ENCODE measurements at regions not wholly inside any gene's neighbourhood (a gene's known extent, or its start where the extent isn't known, plus 50 kb on each side); places are given as distances from the start of the nearest gene placed in this dataset.
"Not testable (repeated sequence)": the region's sequence is repeated elsewhere in the genome, so short reads cannot be mapped to it uniquely, and the experiment has no call there.

DNA sequence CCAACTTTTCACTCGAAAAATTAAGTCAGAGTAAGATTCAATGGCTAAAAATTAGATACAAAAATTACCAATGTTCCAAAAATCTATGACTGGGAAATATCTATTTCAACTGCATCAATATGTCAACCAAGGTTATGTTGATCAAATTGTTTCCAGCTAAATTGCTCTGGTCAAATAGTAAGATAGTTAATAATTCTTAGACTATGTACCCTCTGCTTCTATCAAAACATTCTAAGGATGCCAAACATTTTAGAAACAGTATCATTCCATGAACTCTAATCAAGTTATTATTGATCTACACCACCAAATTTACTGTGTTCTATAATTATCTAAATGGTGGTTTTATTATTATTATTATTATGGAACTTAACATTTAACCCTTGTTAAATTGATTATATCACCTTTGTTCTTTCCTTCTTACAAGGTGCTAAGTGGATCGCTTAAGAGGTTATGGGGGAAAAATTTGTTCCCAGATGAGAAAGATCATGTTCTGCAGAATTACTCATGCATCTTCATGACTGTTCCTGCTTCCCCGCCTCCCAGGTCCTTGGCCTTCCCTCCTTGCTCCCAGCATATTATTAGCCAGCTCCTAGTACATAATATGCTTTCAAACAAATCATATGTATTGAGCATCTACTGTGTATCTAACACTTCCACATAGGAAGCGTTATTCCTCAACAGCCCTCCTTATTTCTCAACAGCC is 240.5 kb upstream of the KRR1 start:
- no peak for DNase-seq

DNA sequence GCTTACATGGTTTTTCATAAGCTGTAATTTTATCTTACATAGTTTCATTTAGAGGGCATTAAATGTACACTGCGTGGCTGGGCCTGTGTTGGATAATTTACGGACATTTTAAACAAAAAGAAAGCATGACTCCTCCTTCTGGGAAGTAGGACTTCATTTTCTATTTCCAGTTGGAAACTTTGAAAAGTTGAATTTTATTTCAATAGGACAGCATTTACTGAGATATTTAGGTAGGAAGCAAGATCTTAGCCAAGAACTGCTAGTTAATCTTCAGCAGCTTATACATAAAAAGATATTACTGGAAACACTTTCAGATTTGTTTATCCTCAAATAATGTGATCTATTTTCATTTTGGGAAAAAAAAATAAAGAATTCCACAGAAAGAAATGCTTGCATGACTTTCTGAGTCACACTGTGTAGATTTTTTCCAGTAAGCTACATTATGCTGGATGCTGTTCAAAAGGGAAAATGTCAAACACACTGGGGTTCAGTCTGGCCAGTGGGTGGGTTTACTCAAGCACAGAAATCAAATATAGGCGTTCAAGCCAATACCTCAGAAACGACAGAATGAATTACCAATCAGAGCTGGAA is 239.4 kb upstream of the KRR1 start:
- no peak for DNase-seq

DNA sequence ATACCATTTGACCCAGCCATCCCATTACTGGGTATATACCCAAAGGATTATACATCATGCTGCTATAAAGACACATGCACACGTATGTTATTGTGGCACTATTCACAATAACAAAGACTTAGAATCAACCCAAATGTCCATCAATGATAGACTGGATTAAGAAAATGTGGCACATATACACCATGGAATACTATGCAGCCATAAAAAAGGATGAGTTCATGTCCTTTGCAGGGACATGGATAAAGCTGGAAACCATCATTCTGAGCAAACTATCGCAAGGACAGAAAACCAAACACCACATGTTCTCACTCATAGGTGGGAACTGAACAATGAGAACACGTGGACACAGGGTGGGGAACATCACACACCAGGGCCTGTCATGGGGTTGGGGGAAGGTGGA is 237.6 kb upstream of the KRR1 start:
- not testable (repeated sequence) for DNase-seq

DNA sequence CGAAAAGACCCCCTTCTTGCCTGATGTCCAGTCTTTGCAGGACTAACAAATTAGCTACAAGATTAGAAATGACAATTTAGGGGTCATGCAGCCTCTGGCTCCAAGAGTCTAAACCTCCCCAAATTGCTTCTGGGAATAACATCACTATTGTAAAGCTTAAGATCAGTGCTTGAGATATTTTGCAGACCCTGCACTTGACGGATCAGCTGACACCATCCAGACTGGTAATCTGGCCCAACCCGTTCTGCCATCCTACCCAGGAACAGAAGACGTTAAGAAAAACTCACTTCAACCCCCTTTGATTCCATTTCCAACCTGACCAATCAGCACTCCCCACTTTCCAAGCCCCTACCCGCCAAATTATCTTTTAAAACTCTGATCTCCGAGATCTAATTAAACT is 236.7 kb upstream of the KRR1 start:
- DNase-seq = no peak

DNA sequence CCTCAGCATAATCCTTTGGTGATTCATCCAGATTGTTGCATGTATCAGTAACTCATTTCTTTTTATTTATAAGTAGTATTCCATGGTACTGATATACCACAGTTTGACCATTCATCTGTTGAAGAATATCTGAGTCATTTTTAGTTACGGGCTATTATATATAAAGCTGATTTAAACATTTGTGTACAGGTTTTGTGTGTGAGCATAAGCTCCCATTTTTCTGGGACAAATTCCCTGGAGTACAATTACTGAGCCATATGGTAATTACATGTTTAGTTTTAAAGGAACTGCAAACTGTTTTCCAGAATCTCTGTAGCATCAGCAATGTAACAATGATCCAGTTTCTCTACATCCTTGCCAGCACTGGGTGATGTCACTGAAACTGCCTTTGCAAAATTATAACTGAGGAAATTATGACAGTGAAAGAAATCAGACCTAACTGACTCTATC is 236.2 kb upstream of the KRR1 start:
- DNase-seq = peak; percentile 67

DNA sequence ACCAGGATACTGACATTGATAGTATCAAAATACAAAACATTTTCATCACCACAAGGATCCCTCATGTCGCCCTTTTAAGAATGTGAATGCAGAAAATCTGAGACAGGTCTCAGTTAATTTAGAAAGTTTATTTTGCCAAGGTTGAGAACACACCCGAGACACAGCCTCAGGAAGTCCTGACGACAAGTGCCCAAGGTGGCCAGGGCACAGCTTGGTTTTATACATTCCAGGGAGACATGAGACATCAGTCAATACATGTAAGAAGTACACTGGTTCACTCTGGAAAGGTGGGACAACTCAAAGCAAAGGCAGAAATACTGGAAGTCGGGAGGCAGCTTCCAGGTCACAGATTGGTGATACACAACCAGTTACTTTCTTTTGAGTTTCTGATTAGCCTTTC is 235.2 kb upstream of the KRR1 start:
- DNase-seq = no peak

DNA sequence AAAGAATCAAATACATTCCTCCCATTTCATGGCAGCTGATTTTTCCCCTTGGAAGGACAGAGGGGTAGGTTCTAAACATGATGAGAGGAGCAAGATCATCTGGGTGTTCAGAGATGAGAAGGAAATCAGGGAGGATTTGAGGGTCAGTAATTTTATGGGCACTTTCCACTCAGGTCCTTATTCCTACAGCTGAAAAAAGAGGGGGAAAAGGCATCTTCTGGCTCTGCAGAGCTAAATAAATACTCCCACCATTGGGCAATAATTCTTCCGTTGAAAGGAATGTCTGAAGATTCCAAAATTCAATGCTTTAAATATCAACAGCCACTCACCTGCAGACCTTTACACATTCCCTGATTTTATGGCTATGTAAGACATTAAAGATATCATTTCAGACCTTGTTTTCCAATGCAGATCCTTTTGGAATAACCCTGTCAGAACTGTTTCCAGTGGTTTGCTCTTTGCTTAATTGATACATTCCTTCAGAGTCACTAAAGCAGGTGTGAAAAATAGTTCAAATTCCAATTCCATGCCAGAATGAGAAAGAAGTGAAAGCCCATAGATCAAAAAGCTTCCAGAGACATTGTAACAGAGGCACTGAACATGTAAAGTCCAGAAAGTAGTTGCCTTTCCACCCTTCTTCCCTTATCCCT is 233.3 kb upstream of the KRR1 start:
- DNase-seq = no peak

DNA sequence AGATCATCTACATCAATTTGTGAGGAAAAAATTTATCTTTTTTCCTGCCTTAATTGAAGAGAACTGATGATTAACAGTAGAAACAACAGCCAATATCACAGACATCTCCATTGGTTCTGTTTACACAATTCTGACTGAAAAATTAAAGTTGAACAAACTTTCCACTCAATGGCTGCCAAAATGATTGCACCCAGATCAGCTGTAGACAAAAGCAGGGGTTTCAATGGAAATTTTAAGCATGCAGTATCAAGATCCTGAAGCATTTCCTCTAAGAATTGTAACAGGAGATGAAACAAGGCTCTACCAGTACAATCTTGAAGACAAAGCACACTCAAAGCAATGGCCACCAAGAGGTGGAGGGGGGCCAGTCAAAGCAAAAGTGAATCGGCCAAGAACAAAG is 231.6 kb upstream of the KRR1 start:
- DNase-seq = no peak

DNA sequence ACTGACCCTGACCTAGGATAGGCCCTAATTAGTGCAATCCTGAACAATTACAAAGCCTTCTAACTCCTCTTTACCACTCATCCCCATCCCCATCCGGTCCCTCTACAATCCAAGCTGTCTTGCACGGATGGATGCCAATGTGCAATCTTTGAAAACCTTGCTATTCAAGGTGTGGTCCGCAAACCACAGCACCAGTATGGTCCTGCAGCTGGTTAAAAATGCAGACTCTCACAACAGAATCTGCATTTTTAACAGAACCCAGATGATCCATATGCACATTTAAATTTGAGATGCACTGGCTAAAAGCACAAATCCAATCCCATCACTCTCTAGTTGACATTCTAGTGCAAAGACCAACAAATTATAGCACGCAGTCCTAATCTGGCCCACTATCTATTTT is 230.6 kb upstream of the KRR1 start:
- no peak for DNase-seq

DNA sequence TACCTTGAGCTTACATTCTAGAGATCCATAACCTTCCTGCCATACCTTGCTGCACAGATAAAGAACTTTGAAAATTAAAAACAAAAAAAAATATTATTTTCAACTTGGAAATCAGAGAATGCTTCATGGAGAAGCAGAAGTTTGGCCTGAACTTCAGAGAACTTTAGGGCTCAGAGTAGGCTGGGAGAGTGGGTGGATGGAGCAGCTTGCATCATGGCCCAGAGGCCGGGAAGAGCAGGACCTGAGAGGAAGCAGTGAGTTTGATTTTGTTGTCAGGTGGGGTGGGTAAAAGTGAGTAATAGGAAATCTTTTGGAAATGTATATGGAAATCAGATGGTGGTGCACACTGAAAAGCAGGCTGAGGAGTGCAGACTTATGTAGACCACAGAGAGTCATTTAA is 228.5 kb upstream of the KRR1 start:
- DNase-seq = no peak

DNA sequence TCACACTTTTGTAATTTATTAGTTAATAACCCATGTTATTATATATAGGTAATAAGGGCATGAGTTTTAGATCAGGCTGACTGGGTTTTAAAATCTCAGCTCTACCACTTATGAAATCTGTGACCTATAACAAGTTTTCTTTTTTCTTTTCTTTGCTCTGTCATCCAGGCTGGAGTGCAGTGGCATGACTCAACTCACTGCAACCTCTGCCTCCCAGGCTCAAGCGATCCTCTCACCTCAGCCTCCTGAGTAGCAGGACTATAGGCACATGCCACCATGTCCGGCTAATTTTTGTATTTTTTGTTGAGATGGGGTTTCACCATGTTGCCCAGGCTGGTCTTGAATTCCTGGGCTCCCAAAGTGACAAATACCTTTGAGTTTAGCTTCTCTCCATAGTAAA is 227.7 kb upstream of the KRR1 start:
- not testable (repeated sequence) for DNase-seq

DNA sequence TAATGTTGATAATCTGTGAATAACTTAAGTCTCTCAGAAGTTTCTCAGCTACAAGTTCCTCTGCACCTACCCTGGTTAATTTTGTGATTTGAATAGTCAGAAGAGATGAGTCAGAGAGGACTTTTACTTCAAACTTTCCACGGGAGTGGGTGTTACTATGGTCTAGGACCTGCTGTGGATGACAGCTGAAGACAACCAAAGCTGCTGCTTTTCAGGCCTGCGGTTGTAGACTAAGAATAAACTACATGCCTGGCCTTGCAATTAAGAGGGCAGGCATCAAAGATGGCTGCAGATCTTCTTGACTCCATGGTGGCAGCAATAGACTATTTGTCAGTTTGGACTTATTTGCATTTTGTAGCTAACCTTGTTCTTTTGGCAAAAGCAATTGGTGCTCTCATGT is 227.1 kb upstream of the KRR1 start:
- peak; percentile 64 for DNase-seq

DNA sequence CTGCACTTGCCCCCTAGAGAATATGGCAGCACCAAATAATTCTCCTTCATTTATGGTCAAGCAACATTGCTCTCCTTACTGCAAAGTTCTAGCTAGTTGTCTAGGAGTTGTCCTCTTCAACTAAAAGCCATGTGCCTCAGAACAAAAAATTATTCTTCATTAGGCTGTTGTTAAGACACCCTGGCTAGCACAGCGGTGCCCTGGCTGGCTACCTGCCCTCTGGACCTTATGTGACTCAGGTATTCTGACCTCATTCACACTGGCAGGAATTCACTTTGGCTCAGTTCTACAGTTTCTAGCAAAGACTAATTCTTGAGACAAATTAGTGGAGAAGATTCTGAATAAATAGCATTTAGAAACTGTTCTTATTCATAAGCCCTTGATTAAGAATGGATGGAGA is 224.4 kb upstream of the KRR1 start:
- no peak for DNase-seq

DNA sequence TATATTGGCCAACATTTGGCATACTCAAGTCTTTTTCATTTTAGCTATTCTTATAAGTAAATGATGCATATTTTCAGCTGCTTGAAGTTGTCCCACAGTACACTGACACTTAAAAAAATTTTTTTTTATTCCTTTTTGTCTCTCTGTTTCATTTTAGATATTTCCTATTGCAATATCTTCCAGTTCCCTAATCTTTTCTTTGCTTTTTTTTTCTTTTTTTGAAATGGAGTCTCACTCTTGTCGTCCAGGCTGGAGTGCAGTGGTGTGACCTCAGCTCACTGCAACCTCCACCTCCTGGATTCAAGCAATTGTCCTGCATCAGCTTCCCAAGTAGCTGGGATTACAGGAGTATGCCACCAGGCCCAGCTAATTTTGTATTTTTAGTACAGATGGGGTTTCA is 217.4 kb upstream of the KRR1 start:
- no peak for DNase-seq

DNA sequence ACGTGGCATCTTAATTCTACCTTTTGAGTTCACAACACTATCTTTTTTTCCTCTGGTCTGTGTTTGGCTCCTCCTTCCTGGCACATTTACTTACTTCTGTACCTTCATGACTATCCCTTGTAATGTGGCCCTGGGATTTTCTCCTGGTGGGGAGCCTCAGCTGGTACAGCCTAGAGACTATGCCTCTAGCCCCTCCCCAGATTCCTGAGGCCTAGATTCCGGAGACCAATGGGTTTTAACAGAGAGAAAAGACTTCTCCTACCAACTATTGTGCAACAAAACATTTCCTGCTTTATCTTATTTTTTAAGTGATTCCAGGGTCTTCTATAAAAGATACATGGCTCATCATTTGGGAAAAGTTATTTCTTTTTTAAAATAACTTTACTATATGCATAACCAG is 216.2 kb upstream of the KRR1 start:
- DNase-seq = no peak

DNA sequence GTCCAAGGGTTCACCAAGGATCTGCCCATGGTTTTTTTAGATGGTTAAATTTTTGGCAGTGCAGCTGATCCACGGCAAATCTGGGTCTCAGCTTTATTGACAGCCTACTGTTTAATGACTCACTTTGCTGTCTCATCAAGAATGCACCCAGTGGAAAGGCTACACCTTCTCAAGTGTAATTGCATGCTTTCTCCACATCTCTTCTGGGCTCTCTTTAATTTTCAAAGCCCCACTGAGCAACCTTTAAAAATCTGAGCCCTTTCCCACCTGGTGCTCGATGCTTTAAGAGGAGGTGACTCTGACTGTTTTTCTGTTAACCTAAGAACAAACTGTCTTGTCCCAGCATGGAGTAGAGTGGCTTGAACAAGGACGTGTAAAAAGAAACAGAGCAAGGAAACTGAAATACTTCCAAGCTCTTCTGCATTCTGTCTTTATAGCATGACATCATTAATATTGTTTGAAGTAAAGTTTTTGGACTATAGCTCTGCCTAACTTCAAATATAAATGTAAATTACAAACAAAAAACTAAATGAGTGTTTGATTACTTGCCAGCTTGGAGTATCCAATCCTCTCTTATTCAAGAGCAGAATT is 214.2 kb upstream of the KRR1 start:
- no peak for DNase-seq

DNA sequence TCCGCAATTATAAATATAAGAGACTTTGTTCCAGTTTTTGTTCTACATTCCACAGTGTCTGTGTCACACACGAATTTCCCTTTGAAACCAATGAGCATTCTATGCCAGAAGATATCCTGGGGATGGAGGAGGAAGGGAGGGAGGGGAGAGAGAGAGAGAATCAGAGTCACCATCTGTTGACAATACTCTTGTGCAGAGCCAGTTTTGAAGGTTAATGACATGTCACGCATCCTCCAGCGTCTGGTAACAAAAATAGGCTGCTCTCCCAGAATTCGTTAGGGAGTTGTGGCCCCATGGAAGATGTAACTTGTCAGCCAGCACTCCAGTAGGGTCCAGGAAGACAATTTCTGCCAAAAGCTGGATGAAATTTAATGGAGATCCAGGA is 213.5 kb upstream of the KRR1 start:
- DNase-seq = no peak

DNA sequence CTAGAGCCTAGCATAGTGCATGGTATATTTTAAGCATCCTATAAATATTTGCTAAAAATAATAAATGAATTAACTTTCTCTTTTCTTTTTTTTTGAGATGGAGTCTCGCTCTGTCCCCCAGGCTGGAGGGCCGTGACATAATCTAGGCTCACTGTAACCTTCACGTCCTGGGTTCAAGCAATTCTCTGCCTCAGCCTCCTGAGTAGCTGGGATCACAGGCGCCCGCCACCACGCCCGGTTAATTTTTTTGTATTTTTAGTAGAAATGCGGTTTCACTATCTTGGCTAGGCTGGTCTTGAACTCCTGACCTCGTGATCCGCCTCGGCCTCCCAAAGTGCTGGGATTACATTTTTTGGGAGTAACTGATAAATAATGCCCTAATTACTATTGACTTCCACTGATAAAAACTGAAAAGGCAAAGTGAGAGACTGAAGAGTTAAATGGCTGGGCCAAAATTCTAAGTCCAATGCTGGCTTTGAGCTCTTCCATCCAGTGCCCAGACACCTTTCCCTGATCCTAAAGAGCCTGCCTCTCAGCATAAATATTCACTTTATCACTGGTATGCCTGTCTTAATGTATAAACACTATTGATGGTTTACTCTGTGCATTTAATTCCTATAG is 213.0 kb upstream of the KRR1 start:
- DNase-seq = no peak

DNA sequence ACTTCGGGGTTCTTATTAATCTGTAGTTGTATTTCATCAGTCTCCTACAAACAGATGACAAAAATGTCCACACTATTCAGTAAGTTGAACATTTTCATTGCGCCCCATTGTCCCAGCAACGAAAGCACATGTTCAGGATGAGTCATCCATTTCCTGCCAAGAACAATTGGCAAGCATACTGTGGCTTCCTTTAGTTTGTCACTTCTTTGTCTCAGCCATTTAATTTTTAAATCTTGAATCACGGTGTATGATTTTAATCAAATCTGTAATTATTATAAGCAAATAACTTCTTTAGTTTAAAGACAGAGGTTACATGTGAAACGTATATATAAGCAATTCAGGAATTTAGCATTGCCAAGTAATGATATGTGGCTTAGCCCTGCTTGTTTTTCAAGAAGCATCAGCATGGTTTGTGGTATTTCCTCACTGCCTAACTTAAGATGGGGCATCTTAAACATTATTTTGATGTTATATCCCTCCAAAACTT is 211.3 kb upstream of the KRR1 start:
- DNase-seq = peak; percentile 84

DNA sequence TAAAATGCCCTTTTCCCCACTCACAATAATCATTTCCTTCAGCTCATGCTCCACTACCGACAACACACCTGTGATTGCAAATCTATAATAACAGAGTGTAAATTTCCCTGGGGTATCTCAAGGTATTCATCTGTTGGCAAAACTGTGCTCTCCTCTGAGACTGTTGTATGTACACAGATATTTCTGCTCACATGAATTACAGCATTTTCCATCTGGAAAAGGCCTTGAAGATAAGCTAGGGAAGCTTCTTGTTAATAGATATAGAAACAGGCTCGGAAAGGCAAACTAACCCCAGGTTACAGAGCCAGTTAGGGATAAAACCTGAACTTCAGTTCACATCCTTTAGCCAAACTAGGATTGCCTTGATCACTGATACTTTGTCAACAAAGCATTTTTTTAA is 210.4 kb upstream of the KRR1 start:
- DNase-seq = no peak

DNA sequence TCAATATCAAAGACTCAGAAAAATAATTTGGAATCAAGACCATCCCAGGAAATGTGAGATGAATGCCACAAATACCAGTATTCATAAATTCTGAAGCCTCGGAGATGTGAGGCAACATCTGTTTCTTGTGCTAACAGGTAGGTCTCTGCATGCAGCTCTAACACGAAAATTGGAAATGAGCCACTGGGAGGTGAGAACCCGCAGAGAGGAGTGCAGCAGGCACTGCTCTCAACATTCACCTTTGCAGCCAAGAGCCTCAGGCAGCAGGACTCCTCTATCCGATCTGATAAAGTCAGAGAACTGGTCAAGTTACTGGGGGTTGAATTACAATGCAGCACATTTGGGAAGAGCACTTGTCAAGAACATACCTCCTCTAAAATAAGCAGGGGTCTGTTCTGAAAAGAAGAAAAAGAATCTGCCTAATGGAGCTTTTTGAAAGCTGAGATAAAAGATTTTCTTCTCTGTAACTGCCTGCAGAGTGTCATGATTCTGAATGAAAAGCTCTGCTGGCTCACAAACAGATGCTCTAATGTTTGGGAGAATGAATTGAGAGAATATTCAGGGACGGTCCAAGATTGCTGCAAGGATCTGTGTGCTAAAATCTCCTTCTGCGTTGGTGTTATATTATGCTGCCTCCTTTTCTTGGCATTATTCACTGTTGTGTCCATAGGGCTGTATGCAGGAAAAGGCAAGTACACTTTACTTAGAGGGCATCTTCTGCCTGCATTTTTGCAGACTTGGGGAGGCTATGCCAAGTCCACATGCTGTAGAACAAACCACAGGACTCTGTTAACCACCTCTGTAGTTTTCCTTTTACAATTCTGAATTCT is 209.6 kb upstream of the KRR1 start:
- no peak for DNase-seq

DNA sequence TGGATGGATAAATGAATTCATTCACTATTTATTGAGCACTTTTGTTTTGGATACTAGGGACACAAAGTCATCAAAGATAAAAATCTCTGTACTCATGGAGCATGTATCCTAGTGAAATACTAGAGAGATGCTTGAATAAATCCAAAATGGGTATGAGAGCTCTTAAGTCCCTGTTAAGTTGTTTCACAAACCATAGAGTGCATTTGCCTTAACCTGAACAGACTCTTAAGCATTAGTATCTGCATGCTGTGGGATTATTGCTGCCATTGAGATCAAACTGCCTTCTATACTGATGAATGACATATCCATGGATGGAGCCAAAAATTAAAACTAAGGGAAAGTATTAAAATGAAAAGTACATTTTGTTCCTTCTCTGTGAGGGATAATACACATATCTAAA is 206.5 kb upstream of the KRR1 start:
- DNase-seq = no peak
